B cell (primary cell): ENCODE measurements at regions not wholly inside any gene's neighbourhood (a gene's known extent, or its start where the extent isn't known, plus 50 kb on each side); places are given as distances from the start of the nearest gene placed in this dataset.

Experiments used
- ATAC-seq: fragments of 200-7000 bp; cut with Tn5 transposase; one replicate; pipeline ENCODE4 v1.10.0; 2021; ENCODE audit warnings: low read depth, mild to moderate bottlenecking, moderate number of reproducible peaks, moderate library complexity
- CTCF ChIA-PET: fragments of 350-600 bp; sonication (Branson Sonifier 250); formaldehyde crosslinking; loops from one replicate; lab custom pipeline; 2021; ENCODE audit warnings: antibody characterized with exemption, inconsistent platforms; lab: Charles Lee
- POLR2A ChIA-PET: fragments of 350-600 bp; sonication (Branson Sonifier 250); formaldehyde crosslinking; loops from one replicate; lab custom pipeline; 2021; ENCODE audit warnings: antibody characterized with exemption; lab: Charles Lee
- DNase-seq: peaks from one replicate; pipeline ENCODE4 v3.0.0; 2013
- H2AFZ ChIP-seq: 2 replicates; pipeline ENCODE4 v1.6.1; 2012; ENCODE audit warnings: mild to moderate bottlenecking, low read depth, low read length; ENCODE audit not compliant: insufficient read depth, poor library complexity, severe bottlenecking
- H3K27ac ChIP-seq, 2 donors: 1 replicate in 1 of 2; 2 replicates in 1 of 2; pipeline ENCODE4 v1.5.1; 2012 to 2013; ENCODE audit warnings: low read length in 2 of 2, mild to moderate bottlenecking in 2 of 2, moderate library complexity in 1 of 2
- H3K27me3 ChIP-seq, 4 experiments: fragments of 200-600 bp in 1 of 4; sonication (generic) in 1 of 4; replicated peaks in 1 of 4; 1 replicate in 2 of 4; 2 replicates in 2 of 4; pipeline versions ENCODE4 v1.6.1 to v1.7.0; 2013 to 2016; ENCODE audit warnings: low read length in 3 of 4, mild to moderate bottlenecking in 2 of 4, mixed read lengths in 1 of 4, moderate library complexity in 1 of 4; ENCODE audit not compliant: insufficient read depth in 4 of 4, control insufficient read depth in 3 of 4; ENCODE audit errors: control extremely low read depth in 1 of 4
- H3K36me3 ChIP-seq, 2 experiments: replicated peaks in 1 of 2; 1 replicate in 1 of 2; 2 replicates in 1 of 2; pipeline versions ENCODE4 v1.6.1 to v1.7.1; 2013; ENCODE audit warnings: low read length in 1 of 2; ENCODE audit not compliant: insufficient read depth in 2 of 2, control insufficient read depth in 1 of 2; ENCODE audit errors: control extremely low read depth in 1 of 2, extremely low read depth in 1 of 2
- H3K4me1 ChIP-seq, 2 donors: fragments of 200-600 bp in 1 of 2; sonication (generic) in 1 of 2; 1 replicate in 1 of 2; 2 replicates in 1 of 2; pipeline versions ENCODE4 v1.5.1 to v1.6.1; 2013 to 2017; ENCODE audit warnings: low read length in 2 of 2; ENCODE audit not compliant: control insufficient read depth in 2 of 2, insufficient read depth in 2 of 2
- H3K4me2 ChIP-seq: replicated peaks from 2 replicates; pipeline ENCODE3; 2012; ENCODE audit warnings: mild to moderate bottlenecking, low read depth, low read length; ENCODE audit not compliant: poor library complexity, severe bottlenecking
- H3K4me3 ChIP-seq, 5 experiments: fragments of 200-600 bp in 1 of 5; sonication (generic) in 1 of 5; 1 replicate in 3 of 5; 2 replicates in 2 of 5; pipeline versions ENCODE4 v1.5.1 to v1.7.0; 2011 to 2016; ENCODE audit warnings: low read length in 4 of 5, mild to moderate bottlenecking in 4 of 5, low read depth in 2 of 5, control low read depth in 1 of 5, moderate library complexity in 1 of 5; ENCODE audit not compliant: insufficient read depth in 1 of 5; ENCODE audit errors: control extremely low read depth in 1 of 5, extremely low read depth in 1 of 5
- H3K79me2 ChIP-seq: fragments of 200-600 bp; sonication (generic); one replicate; pipeline ENCODE4 v1.6.0; 2016; ENCODE audit warnings: low read length; ENCODE audit not compliant: control insufficient read depth, insufficient read depth
- H3K9ac ChIP-seq: fragments of 200-600 bp; sonication (generic); 2 replicates; pipeline ENCODE4 v1.6.1; 2017; ENCODE audit warnings: mild to moderate bottlenecking, low read length, moderate library complexity
- H3K9me3 ChIP-seq, 3 donors: one replicate each; pipeline versions ENCODE4 v1.6.1 to v1.7.1; 2013; ENCODE audit warnings: low read length in 2 of 3; ENCODE audit not compliant: control insufficient read depth in 2 of 3, insufficient read depth in 1 of 3; ENCODE audit errors: control extremely low read depth in 1 of 3
- H4K20me1 ChIP-seq: 2 replicates; pipeline ENCODE4 v1.6.0; 2012; ENCODE audit warnings: mild to moderate bottlenecking, low read length; ENCODE audit not compliant: insufficient read depth, control insufficient read depth, poor library complexity, severe bottlenecking
- H3K27ac Mint-ChIP-seq: one replicate; pipeline ENCODE4 v1.8.0; 2021; ENCODE audit warnings: mixed read lengths
- H3K27me3 Mint-ChIP-seq: one replicate; pipeline ENCODE4 v1.8.0; 2021; ENCODE audit warnings: mixed read lengths
- H3K4me1 Mint-ChIP-seq: one replicate; pipeline ENCODE4 v1.8.0; 2021; ENCODE audit warnings: mixed read lengths
- H3K4me3 Mint-ChIP-seq: one replicate; pipeline ENCODE4 v1.8.0; 2021; ENCODE audit warnings: mixed read lengths
- H3K9me3 Mint-ChIP-seq: one replicate; pipeline ENCODE4 v1.8.0; 2022; ENCODE audit warnings: mixed read lengths; ENCODE audit not compliant: insufficient read depth
- EZH2 ChIP-seq: IDR thresholded peaks from 2 replicates; pipeline ENCODE4 v1.6.1; 2012; ENCODE audit warnings: borderline replicate concordance, low read depth, mild to moderate bottlenecking, moderate library complexity, low read length; ENCODE audit not compliant: insufficient read depth, poor library complexity, severe bottlenecking
- WGBS: methylation state at CpG from one replicate; pipeline ENCODE4 v1.1.5; 2013; ENCODE audit warnings: missing lambda C conversion rate; ENCODE audit not compliant: insufficient coverage; 5-methylcytosine and 5-hydroxymethylcytosine counted together
- intact Hi-C: fragments of 100-400 bp; cut with micrococcal nuclease; formaldehyde crosslinking; loops from one replicate; pipeline ENCODE4 v1.10.0; 2022
- TF ChIP-seq, protein P1 (sequence below): fragments of 200-600 bp; IDR thresholded peaks from one replicate; pipeline ENCODE4 v1.8.0; 2022; ENCODE audit warnings: antibody characterized with exemption, mild to moderate bottlenecking

DNA sequence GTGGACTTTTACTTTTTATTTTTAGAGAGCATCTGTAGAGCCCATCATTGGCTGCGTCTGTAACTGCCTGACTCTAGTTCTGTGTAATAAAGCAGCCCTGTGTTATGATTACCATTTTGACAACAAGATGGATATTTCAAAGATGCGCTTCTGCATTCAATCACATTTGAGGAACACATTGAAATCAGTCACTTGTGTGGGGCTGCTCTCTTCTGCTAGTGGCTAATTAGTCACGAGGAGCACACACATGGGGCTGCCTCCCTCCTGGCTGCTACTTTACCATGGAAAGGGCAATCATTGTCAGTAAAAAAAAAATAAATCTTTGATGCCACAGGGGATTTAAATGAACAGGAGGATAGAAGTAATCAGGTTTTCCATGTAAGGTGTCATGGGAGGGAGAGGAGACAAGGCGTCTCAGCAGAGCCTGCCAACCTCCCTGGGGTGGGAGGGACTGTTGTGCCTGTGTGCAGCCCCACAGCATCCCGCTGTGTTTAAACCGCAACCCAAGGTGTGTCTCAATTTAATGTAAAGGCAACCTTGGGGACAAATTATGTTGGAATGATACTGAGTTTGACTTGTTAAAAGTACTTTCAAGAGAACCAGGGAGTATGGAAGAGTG lies 205.2 kb upstream of the COBL start:
- ATAC-seq, result no peak
- 83% methylated on average over 6 of the region's 6 CpGs for WGBS

DNA sequence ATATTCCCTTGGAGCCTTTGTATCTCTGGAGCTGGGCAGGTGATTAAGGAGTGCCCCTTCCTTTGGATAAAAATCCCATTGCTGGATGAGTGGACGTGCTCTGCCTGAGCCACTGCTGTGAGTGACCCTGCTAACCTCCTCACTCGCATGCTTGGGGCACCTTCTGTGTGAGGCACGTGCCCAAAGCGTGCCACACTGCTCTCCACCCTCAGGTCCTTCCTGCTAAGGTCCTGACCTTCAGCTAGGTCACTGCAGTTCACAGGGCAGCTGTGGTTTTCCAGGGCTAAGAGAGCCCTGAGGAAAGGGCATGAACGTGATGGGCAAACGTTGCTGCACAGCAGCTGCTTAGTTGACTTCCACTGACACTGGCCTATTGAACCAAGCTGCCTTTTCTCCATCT lies 204.4 kb upstream of the COBL start:
- H3K27me3 Mint-ChIP-seq, result no peaks in the 10 kb centered on the region
- H3K9me3 Mint-ChIP-seq, result no peaks in the 10 kb centered on the region
- H3K4me3 Mint-ChIP-seq, result no peak overlapping the region
- Histone ChIP-seq H3K79me2 (no peaks in the 10 kb centered on the region), H4K20me1 (no peaks in the 10 kb centered on the region), H3K27me3 (no peaks in the 10 kb centered on the region), H3K4me3 (no peak overlapping the region), H3K4me2 (no peak overlapping the region), H3K36me3 (no peaks in the 10 kb centered on the region), H3K9ac (no peak overlapping the region), H3K4me1 (no peaks in the 10 kb centered on the region), H3K9me3 (no peaks in the 10 kb centered on the region), H3K27ac (no peak overlapping the region), H2AFZ (no peak overlapping the region)
- CTCF ChIA-PET, result no interaction called here
- POLR2A ChIA-PET, result no interaction called here
- WGBS, result 63% methylated on average over 5 of the region's 6 CpGs
- H3K27ac Mint-ChIP-seq, result no peak overlapping the region
- no peaks in the 10 kb centered on the region for H3K4me1 Mint-ChIP-seq
- no peak for DNase-seq
- intact Hi-C loops, result no loop called here
- ATAC-seq, result no peak
- TF ChIP-seq, protein P1, sequence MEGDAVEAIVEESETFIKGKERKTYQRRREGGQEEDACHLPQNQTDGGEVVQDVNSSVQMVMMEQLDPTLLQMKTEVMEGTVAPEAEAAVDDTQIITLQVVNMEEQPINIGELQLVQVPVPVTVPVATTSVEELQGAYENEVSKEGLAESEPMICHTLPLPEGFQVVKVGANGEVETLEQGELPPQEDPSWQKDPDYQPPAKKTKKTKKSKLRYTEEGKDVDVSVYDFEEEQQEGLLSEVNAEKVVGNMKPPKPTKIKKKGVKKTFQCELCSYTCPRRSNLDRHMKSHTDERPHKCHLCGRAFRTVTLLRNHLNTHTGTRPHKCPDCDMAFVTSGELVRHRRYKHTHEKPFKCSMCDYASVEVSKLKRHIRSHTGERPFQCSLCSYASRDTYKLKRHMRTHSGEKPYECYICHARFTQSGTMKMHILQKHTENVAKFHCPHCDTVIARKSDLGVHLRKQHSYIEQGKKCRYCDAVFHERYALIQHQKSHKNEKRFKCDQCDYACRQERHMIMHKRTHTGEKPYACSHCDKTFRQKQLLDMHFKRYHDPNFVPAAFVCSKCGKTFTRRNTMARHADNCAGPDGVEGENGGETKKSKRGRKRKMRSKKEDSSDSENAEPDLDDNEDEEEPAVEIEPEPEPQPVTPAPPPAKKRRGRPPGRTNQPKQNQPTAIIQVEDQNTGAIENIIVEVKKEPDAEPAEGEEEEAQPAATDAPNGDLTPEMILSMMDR, result no peak
- no peak for TF ChIP-seq EZH2

More for the DNA sequence above, 205.2 kb upstream of the COBL start:
- Mint-ChIP-seq H3K9me3 (peaks cover 2% of the 10 kb centered on the region), H3K4me1 (no peaks in the 10 kb centered on the region), H3K27ac (no peak overlapping the region), H3K4me3 (no peak overlapping the region), H3K27me3 (no peaks in the 10 kb centered on the region)
- TF ChIP-seq EZH2, result no peak
- TF ChIP-seq, protein P1, result no peak
- Histone ChIP-seq H3K27ac (no peak overlapping the region), H2AFZ (no peak overlapping the region), H3K27me3 (no peaks in the 10 kb centered on the region), H3K4me2 (no peak overlapping the region), H3K4me3 (no peak overlapping the region), H3K79me2 (no peaks in the 10 kb centered on the region), H4K20me1 (no peaks in the 10 kb centered on the region), H3K36me3 (no peaks in the 10 kb centered on the region), H3K9me3 (no peaks in the 10 kb centered on the region), H3K4me1 (no peaks in the 10 kb centered on the region), H3K9ac (no peak overlapping the region)
- CTCF ChIA-PET, result no interaction called here
- no peak for DNase-seq
- intact Hi-C loops, result no loop called here
- POLR2A ChIA-PET, result no interaction called here
